Endodermal cell (in vitro differentiated cells): ENCODE measurements at regions not wholly inside any gene's neighbourhood (a gene's known extent, or its start where the extent isn't known, plus 50 kb on each side); places are given as distances from the start of the nearest gene placed in this dataset.

Experiments
- DNase-seq: peaks from one replicate; pipeline ENCODE4 v3.0.0-alpha.2; 2017
- H3K27ac ChIP-seq: 2 replicates; pipeline ENCODE4 v1.5.1; 2013; ENCODE audit warnings: mild to moderate bottlenecking, low read depth, low read length, moderate library complexity
- H3K27me3 ChIP-seq: 2 replicates; pipeline ENCODE4 v1.6.1; 2013; ENCODE audit warnings: mild to moderate bottlenecking, low read length, moderate library complexity; ENCODE audit not compliant: insufficient read depth, control insufficient read depth, poor library complexity, severe bottlenecking
- H3K36me3 ChIP-seq: 2 replicates; pipeline ENCODE4 v1.7.0; 2013; ENCODE audit warnings: mild to moderate bottlenecking, low read length, moderate library complexity; ENCODE audit not compliant: control insufficient read depth, insufficient read depth
- H3K4me1 ChIP-seq: one replicate; pipeline ENCODE4 v1.7.0; 2013; ENCODE audit warnings: low read length; ENCODE audit not compliant: control insufficient read depth, insufficient read depth
- H3K4me3 ChIP-seq: 2 replicates; pipeline ENCODE4 v1.5.1; 2013; ENCODE audit warnings: mild to moderate bottlenecking, low read length, moderate library complexity
- H3K9ac ChIP-seq: 2 replicates; pipeline ENCODE4 v1.6.1; 2013; ENCODE audit warnings: mild to moderate bottlenecking, low read length, moderate library complexity; ENCODE audit not compliant: poor library complexity, severe bottlenecking; ENCODE audit errors: extremely low read depth
- H3K9me3 ChIP-seq: 2 replicates; pipeline ENCODE4 v1.6.1; 2013; ENCODE audit warnings: mild to moderate bottlenecking, low read length, moderate library complexity; ENCODE audit not compliant: control insufficient read depth
- H3K27ac Mint-ChIP-seq: 2 replicates; pipeline ENCODE4 v1.8.0; 2020; ENCODE audit warnings: mixed read lengths
- H3K27me3 Mint-ChIP-seq: 2 replicates; pipeline ENCODE4 v1.8.0; 2021; ENCODE audit warnings: mild to moderate bottlenecking, mixed read lengths; ENCODE audit not compliant: insufficient read depth
- H3K36me3 Mint-ChIP-seq: 2 replicates; pipeline ENCODE4 v1.8.0; 2020; ENCODE audit warnings: low read depth, mixed read lengths
- H3K4me1 Mint-ChIP-seq: 2 replicates; pipeline ENCODE4 v1.8.0; 2020; ENCODE audit warnings: mixed read lengths
- H3K4me3 Mint-ChIP-seq: 2 replicates; pipeline ENCODE4 v1.8.0; 2020; ENCODE audit warnings: mild to moderate bottlenecking, moderate library complexity, mixed read lengths
- H3K9me3 Mint-ChIP-seq: 2 replicates; pipeline ENCODE4 v1.8.0; 2020; ENCODE audit warnings: mild to moderate bottlenecking, mixed read lengths
- CTCF ChIP-seq: fragments of 200-600 bp; sonication (generic); conservative IDR thresholded peaks from 2 replicates; pipeline ENCODE4 v1.5.0; 2021; ENCODE audit warnings: antibody characterized with exemption, mild to moderate bottlenecking
- WGBS, 2 experiments: methylation state at CpG; one replicate each; pipeline versions ENCODE4 v1.1.5 to v1.1.7; 2013; ENCODE audit warnings: missing lambda C conversion rate in 2 of 2, mixed read lengths in 1 of 2; ENCODE audit not compliant: insufficient coverage in 1 of 2, insufficient read length in 1 of 2; 5-methylcytosine and 5-hydroxymethylcytosine counted together

- H3K27me3 ChIP-seq: no peaks in the 10 kb centered on the region
- Mint-ChIP-seq H3K9me3 (peaks cover 4% of the 10 kb centered on the region), H3K27me3 (no peaks in the 10 kb centered on the region), H3K27ac (no peak overlapping the region), H3K36me3 (no peaks in the 10 kb centered on the region), H3K4me3 (no peak overlapping the region), H3K4me1 (no peaks in the 10 kb centered on the region)
- no peaks in the 10 kb centered on the region for H3K36me3 ChIP-seq
- WGBS, 2 experiments: 33 to 47% methylated on average over 3 to 4 of the region's 4 CpGs
- peak overlapping the region; percentile 60 for H3K27ac ChIP-seq
- no peak overlapping the region for H3K4me3 ChIP-seq
- DNase-seq: no peak
- H3K4me1 ChIP-seq: no peaks in the 10 kb centered on the region
- H3K9ac ChIP-seq: no peak overlapping the region
- H3K9me3 ChIP-seq: peaks cover 7% of the 10 kb centered on the region
- TF ChIP-seq CTCF: no peak
Measured at GRCh38 chr17:52776234-52776633, 617.7 kb upstream of the CA10 start.

- DNase-seq: peak; percentile 49
- Histone ChIP-seq H3K27ac (no peak overlapping the region), H3K4me1 (no peaks in the 10 kb centered on the region), H3K27me3 (no peaks in the 10 kb centered on the region), H3K9me3 (peaks cover 17% of the 10 kb centered on the region), H3K9ac (no peak overlapping the region), H3K4me3 (no peak overlapping the region), H3K36me3 (no peaks in the 10 kb centered on the region)
- WGBS, 2 experiments: 86% methylated on average over 1 of the region's 1 CpG; no CpG with 5 or more reads in 1 of the 2 experiments
- H3K27me3 Mint-ChIP-seq: no peaks in the 10 kb centered on the region
- no peaks in the 10 kb centered on the region for H3K36me3 Mint-ChIP-seq
- H3K9me3 Mint-ChIP-seq: peaks cover 4% of the 10 kb centered on the region
- no peak overlapping the region for H3K27ac Mint-ChIP-seq
- TF ChIP-seq CTCF: peak; percentile 17
- H3K4me1 Mint-ChIP-seq: no peaks in the 10 kb centered on the region
- H3K4me3 Mint-ChIP-seq: no peak overlapping the region
Measured at GRCh38 chr17:52762794-52763167, 604.3 kb upstream of the CA10 start.

GRCh38 chr17:52762147-52762793 lies 603.8 kb upstream of the CA10 start:
- no peaks in the 10 kb centered on the region for H3K27me3 Mint-ChIP-seq
- H3K27ac Mint-ChIP-seq: no peak overlapping the region
- TF ChIP-seq CTCF: no peak
- Histone ChIP-seq H3K27ac (no peak overlapping the region), H3K4me1 (no peaks in the 10 kb centered on the region), H3K9ac (no peak overlapping the region), H3K36me3 (no peaks in the 10 kb centered on the region), H3K27me3 (no peaks in the 10 kb centered on the region), H3K4me3 (no peak overlapping the region), H3K9me3 (peaks cover 17% of the 10 kb centered on the region)
- 87 to 89% methylated on average over 5 of the region's 5 CpGs for WGBS, 2 experiments
- peaks cover 4% of the 10 kb centered on the region for H3K9me3 Mint-ChIP-seq
- no peak overlapping the region for H3K4me3 Mint-ChIP-seq
- no peaks in the 10 kb centered on the region for H3K36me3 Mint-ChIP-seq
- no peak for DNase-seq
- H3K4me1 Mint-ChIP-seq: no peaks in the 10 kb centered on the region
